GM18861 (cell line): ENCODE measurements at regions not wholly inside any gene's neighbourhood (a gene's known extent, or its start where the extent isn't known, plus 50 kb on each side); places are given as distances from the start of the nearest gene placed in this dataset.

ENCODE experiments used
- ATAC-seq: cut with Tn5 transposase; IDR thresholded peaks from one replicate; pipeline ENCODE4 v1.9.1; 2021; ENCODE audit not compliant: unreplicated experiment

GRCh38 chr14:95387826-95388445 is 68.2 kb upstream of the CLMN start:
- ATAC-seq = no peak

GRCh38 chr14:95386536-95387095 is 66.9 kb upstream of the CLMN start:
- no peak for ATAC-seq

- ATAC-seq = no peak
Observed at GRCh38 chr14:95385701-95386100, 66.0 kb upstream of the CLMN start.

- ATAC-seq = no peak
Observed at GRCh38 chr14:95382747-95383146, 63.0 kb upstream of the CLMN start.

GRCh38 chr14:95381726-95382125 is 62.0 kb upstream of the CLMN start:
- ATAC-seq = no peak

- ATAC-seq = no peak
Observed at GRCh38 chr14:95380350-95381042, 60.8 kb upstream of the CLMN start.

GRCh38 chr14:95379634-95380033 is 59.9 kb upstream of the CLMN start:
- no peak for ATAC-seq

- no peak for ATAC-seq
Observed at GRCh38 chr14:95375539-95376109, 55.9 kb upstream of the CLMN start.

- ATAC-seq = no peak
Observed at GRCh38 chr14:95374239-95374997, 54.7 kb upstream of the CLMN start.

GRCh38 chr14:95370076-95370475 is 50.4 kb upstream of the CLMN start:
- no peak for ATAC-seq
